GM12878 (cell line): ENCODE measurements at regions not wholly inside any gene's neighbourhood (a gene's known extent, or its start where the extent isn't known, plus 50 kb on each side); places are given as distances from the start of the nearest gene placed in this dataset.

ENCODE experiments used
- ATAC-seq: fragments of 200-7000 bp; cut with Tn5 transposase; 3 replicates; pipeline ENCODE4 v1.9.1; 2020; ENCODE audit warnings: mild to moderate bottlenecking, moderate library complexity
- BruUV-seq: library from RNA; stranded (reverse); fragments of 400-500 nt; replicated peaks from 2 replicates; lab custom pipeline; 2021; lab: Mats Ljungman, UMichigan
- CTCF ChIA-PET: fragments of 300-600 bp; sonication (Branson Sonifier 250); formaldehyde crosslinking; extraction: SDS; loops from one replicate; lab custom pipeline; 2021; ENCODE audit warnings: inconsistent platforms; lab: Yijun Ruan, JAX
- POLR2A ChIA-PET: fragments of 350-600 bp; formaldehyde crosslinking; extraction: SDS; loops from one replicate; lab custom pipeline; 2021; ENCODE audit warnings: inconsistent platforms; lab: Charles Lee
- RAD21 ChIA-PET: fragments of 300-600 bp; sonication (Branson Sonifier 250); formaldehyde crosslinking; loops from one replicate; lab custom pipeline; 2023; ENCODE audit warnings: antibody characterized with exemption; ENCODE audit not compliant: unreplicated experiment; lab: Charles Lee
- SMC1A ChIA-PET: fragments of 300-600 bp; sonication (Branson Sonifier 250); formaldehyde crosslinking; loops from one replicate; lab custom pipeline; 2023; ENCODE audit not compliant: unreplicated experiment, uncharacterized antibody; lab: Charles Lee
- DNase-seq: peaks from one replicate; pipeline ENCODE4 v3.0.0-alpha.2; 2011; ENCODE audit warnings: low read depth, low spot score
- FAIRE-seq: peaks from 3 replicates; lab custom pipeline; 2011; peaks lifted over from hg19 to GRCh38; lab: Jason Lieb, UNC
- H2AFZ ChIP-seq: 2 replicates; pipeline ENCODE4 v1.6.0; 2011; ENCODE audit warnings: low read depth, low read length, control low read depth; ENCODE audit not compliant: control insufficient read depth
- H3K27ac ChIP-seq: 2 replicates; pipeline ENCODE4 v1.5.1; 2011; ENCODE audit warnings: control low read depth; ENCODE audit not compliant: control insufficient read depth, insufficient read depth
- H3K27me3 ChIP-seq, 2 experiments: replicated peaks in 1 of 2; 2 replicates each; pipeline versions ENCODE4 v1.6.0 to v1.6.1; 2011; ENCODE audit warnings: low read length in 1 of 2; ENCODE audit not compliant: control insufficient read depth in 2 of 2, insufficient read depth in 2 of 2
- H3K36me3 ChIP-seq, 2 experiments: 2 replicates each; pipeline ENCODE4 v1.5.1; 2011; ENCODE audit warnings: low read length in 1 of 2; ENCODE audit not compliant: control insufficient read depth in 2 of 2, insufficient read depth in 2 of 2
- H3K4me1 ChIP-seq: 2 replicates; pipeline ENCODE4 v1.6.1; 2011; ENCODE audit warnings: mild to moderate bottlenecking, low read length, moderate library complexity, mixed read lengths; ENCODE audit not compliant: control insufficient read depth, insufficient read depth
- H3K4me2 ChIP-seq: 2 replicates; pipeline ENCODE4 v1.6.0; 2011; ENCODE audit warnings: control low read depth; ENCODE audit not compliant: control insufficient read depth, insufficient read depth
- H3K4me3 ChIP-seq: fragments of 200-600 bp; sonication (generic); 2 replicates; pipeline ENCODE4 v1.5.1; 2016
- H3K79me2 ChIP-seq: 2 replicates; pipeline ENCODE4 v1.6.0; 2011; ENCODE audit warnings: low read length; ENCODE audit not compliant: control insufficient read depth, insufficient read depth
- H3K9ac ChIP-seq: 2 replicates; pipeline ENCODE4 v1.8.0; 2011; ENCODE audit warnings: low read length, control low read depth, mixed read lengths; ENCODE audit not compliant: control insufficient read depth, insufficient read depth
- H3K9me3 ChIP-seq: replicated peaks from 3 replicates; pipeline ENCODE4 v1.5.1; 2011; ENCODE audit warnings: mild to moderate bottlenecking, low read length; ENCODE audit not compliant: control insufficient read depth, insufficient read depth
- H4K20me1 ChIP-seq: 2 replicates; pipeline ENCODE4 v1.6.0; 2011; ENCODE audit not compliant: control insufficient read depth, insufficient read depth
- BCL11A ChIP-seq: IDR thresholded peaks from 2 replicates; pipeline ENCODE4 v1.6.1; 2011; ENCODE audit warnings: low read depth, low read length
- E4F1 ChIP-seq: fragments of 450-650 bp; IDR thresholded peaks from 2 replicates; pipeline ENCODE4 v1.6.1; 2018; ENCODE audit warnings: borderline replicate concordance, mild to moderate bottlenecking; ENCODE audit not compliant: partially characterized antibody
- EGR1 ChIP-seq, 2 experiments: IDR thresholded peaks; 1 replicate in 1 of 2; 2 replicates in 1 of 2; pipeline ENCODE4 v1.6.1; 2011 to 2012; ENCODE audit warnings: low read depth in 2 of 2, low read length in 2 of 2, borderline replicate concordance in 1 of 2, mild to moderate bottlenecking in 1 of 2, moderate library complexity in 1 of 2
- FOXM1 ChIP-seq: IDR thresholded peaks from 2 replicates; pipeline ENCODE4 v1.6.1; 2012; ENCODE audit warnings: low read depth, mild to moderate bottlenecking, inconsistent platforms, low read length, moderate library complexity
- HDGF ChIP-seq: fragments of 450-650 bp; IDR thresholded peaks from 2 replicates; pipeline ENCODE4 v1.6.1; 2016; ENCODE audit warnings: antibody characterized with exemption
- IKZF2 ChIP-seq, 2 experiments: fragments of 450-650 bp; IDR thresholded peaks; 2 replicates each; pipeline ENCODE4 v1.6.1; 2017; ENCODE audit warnings: mild to moderate bottlenecking in 2 of 2, moderate library complexity in 2 of 2
- IRF4 ChIP-seq: IDR thresholded peaks from 2 replicates; pipeline ENCODE4 v1.6.1; 2011; ENCODE audit warnings: low read depth, low read length
- MLLT1 ChIP-seq: fragments of 450-650 bp; IDR thresholded peaks from 2 replicates; pipeline ENCODE4 v1.6.1; 2016; ENCODE audit warnings: mild to moderate bottlenecking
- MXI1 ChIP-seq: fragments of 150-350 bp; IDR thresholded peaks from 2 replicates; pipeline ENCODE4 v1.6.1; 2011; ENCODE audit warnings: low read depth, mild to moderate bottlenecking, inconsistent platforms, low read length, improper control_type of control experiment
- SP1 ChIP-seq: IDR thresholded peaks from one replicate; pipeline ENCODE4 v1.6.1; 2011; ENCODE audit warnings: low read depth, low read length
- SUZ12 ChIP-seq: fragments of 200-600 bp; sonication (generic); IDR thresholded peaks from one replicate; pipeline ENCODE4 v1.6.1; 2018; ENCODE audit warnings: antibody characterized with exemption, mild to moderate bottlenecking; ENCODE audit not compliant: unreplicated experiment
- TBL1XR1 ChIP-seq: IDR thresholded peaks from 2 replicates; pipeline ENCODE4 v1.6.1; 2012; ENCODE audit warnings: low read depth, low read length, improper control_type of control experiment
- WGBS: methylation state at CpG from one replicate; pipeline ENCODE4 v1.1.6; 2016; ENCODE audit warnings: low lambda C conversion rate; ENCODE audit not compliant: insufficient replicate concordance, insufficient coverage; ENCODE audit errors: missing lambda C conversion rate; 5-methylcytosine and 5-hydroxymethylcytosine counted together
- in situ Hi-C: fragments of 300-500 bp; cut with MboI; formaldehyde crosslinking; loops from 9 replicates; pipeline ENCODE4 v1.14.3; 2018; ENCODE audit warnings: mixed read lengths
- intact Hi-C: fragments of 100-400 bp; cut with micrococcal nuclease; formaldehyde crosslinking; loops from one replicate; pipeline ENCODE4 v1.14.2; 2022; ENCODE audit not compliant: unreplicated experiment
- TF ChIP-seq, protein P1 (sequence below): fragments of 150-350 bp; IDR thresholded peaks from 2 replicates; pipeline ENCODE4 v1.6.1; 2014; ENCODE audit warnings: mild to moderate bottlenecking, low read depth, low read length
- TF ChIP-seq, protein P2 (sequence below): fragments of 450-650 bp; IDR thresholded peaks from 2 replicates; pipeline ENCODE4 v1.6.1; 2016; ENCODE audit warnings: mild to moderate bottlenecking, moderate library complexity, borderline replicate concordance

- Histone ChIP-seq H3K9me3 (no peaks in the 10 kb centered on the region), H4K20me1 (no peaks in the 10 kb centered on the region), H3K4me3 (no peak overlapping the region), H2AFZ (no peak overlapping the region), H3K4me2 (no peak overlapping the region), H3K4me1 (no peaks in the 10 kb centered on the region), H3K36me3 (no peaks in the 10 kb centered on the region), H3K27ac (no peak overlapping the region), H3K9ac (no peak overlapping the region), H3K27me3 (no peaks in the 10 kb centered on the region), H3K79me2 (no peaks in the 10 kb centered on the region)
- ATAC-seq (no peak), FAIRE-seq (no peak), DNase-seq (no peak)
- intact Hi-C loops: no loop called here
- 39% methylated on average over 1 of the region's 1 CpG for WGBS
- POLR2A ChIA-PET: no interaction called here
- CTCF ChIA-PET: interaction anchor here (1.1 kb wide), 1 partner anchor 12 kb away, joined by 5 read pairs; no protein-coding TSS in a partner anchor
- SMC1A ChIA-PET: interaction anchor here (0.7 to 1.5 kb wide), 4 partner anchors 12 to 58 kb away, joined by 3 to 5 read pairs (median 3); no protein-coding TSS in a partner anchor
- BruUV-seq: no TSS peak
- RAD21 ChIA-PET: interaction anchor here (1.5 kb wide), 1 partner anchor 14 kb away, joined by 4 read pairs; no protein-coding TSS in a partner anchor
- in situ Hi-C loops: loop anchor here (25.0 kb wide), 1 partner anchor 1729 kb away; no protein-coding TSS in a partner anchor
- TF ChIP-seq SP1: no peak
- TF ChIP-seq SUZ12: no peak
- TF ChIP-seq FOXM1: no peak
- no peak for TF ChIP-seq IKZF2 (IDR thresholded peaks at IDR 0.05)
- TF ChIP-seq TBL1XR1: no peak
- no peak for TF ChIP-seq MXI1
- no peak for TF ChIP-seq IRF4
- no peak for TF ChIP-seq HDGF
- no peak for TF ChIP-seq EGR1 (IDR thresholded peaks at IDR 0.05; ENCODE audit: borderline replicate concordance in 1 of 2, low read depth in 2 of 2, low read length in 2 of 2)
- TF ChIP-seq E4F1: no peak
- no peak for TF ChIP-seq BCL11A
- TF ChIP-seq, protein P1, sequence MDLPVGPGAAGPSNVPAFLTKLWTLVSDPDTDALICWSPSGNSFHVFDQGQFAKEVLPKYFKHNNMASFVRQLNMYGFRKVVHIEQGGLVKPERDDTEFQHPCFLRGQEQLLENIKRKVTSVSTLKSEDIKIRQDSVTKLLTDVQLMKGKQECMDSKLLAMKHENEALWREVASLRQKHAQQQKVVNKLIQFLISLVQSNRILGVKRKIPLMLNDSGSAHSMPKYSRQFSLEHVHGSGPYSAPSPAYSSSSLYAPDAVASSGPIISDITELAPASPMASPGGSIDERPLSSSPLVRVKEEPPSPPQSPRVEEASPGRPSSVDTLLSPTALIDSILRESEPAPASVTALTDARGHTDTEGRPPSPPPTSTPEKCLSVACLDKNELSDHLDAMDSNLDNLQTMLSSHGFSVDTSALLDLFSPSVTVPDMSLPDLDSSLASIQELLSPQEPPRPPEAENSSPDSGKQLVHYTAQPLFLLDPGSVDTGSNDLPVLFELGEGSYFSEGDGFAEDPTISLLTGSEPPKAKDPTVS: no peak
- no peak for TF ChIP-seq MLLT1
- TF ChIP-seq, protein P2, sequence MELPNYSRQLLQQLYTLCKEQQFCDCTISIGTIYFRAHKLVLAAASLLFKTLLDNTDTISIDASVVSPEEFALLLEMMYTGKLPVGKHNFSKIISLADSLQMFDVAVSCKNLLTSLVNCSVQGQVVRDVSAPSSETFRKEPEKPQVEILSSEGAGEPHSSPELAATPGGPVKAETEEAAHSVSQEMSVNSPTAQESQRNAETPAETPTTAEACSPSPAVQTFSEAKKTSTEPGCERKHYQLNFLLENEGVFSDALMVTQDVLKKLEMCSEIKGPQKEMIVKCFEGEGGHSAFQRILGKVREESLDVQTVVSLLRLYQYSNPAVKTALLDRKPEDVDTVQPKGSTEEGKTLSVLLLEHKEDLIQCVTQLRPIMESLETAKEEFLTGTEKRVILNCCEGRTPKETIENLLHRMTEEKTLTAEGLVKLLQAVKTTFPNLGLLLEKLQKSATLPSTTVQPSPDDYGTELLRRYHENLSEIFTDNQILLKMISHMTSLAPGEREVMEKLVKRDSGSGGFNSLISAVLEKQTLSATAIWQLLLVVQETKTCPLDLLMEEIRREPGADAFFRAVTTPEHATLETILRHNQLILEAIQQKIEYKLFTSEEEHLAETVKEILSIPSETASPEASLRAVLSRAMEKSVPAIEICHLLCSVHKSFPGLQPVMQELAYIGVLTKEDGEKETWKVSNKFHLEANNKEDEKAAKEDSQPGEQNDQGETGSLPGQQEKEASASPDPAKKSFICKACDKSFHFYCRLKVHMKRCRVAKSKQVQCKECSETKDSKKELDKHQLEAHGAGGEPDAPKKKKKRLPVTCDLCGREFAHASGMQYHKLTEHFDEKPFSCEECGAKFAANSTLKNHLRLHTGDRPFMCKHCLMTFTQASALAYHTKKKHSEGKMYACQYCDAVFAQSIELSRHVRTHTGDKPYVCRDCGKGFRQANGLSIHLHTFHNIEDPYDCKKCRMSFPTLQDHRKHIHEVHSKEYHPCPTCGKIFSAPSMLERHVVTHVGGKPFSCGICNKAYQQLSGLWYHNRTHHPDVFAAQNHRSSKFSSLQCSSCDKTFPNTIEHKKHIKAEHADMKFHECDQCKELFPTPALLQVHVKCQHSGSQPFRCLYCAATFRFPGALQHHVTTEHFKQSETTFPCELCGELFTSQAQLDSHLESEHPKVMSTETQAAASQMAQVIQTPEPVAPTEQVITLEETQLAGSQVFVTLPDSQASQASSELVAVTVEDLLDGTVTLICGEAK: no peak
Measured at GRCh38 chrX:7983581-7983980, 56.4 kb upstream of the PNPLA4 start.
